Cerebellar nuclear complex (tissue), 1 donor: ENCODE measurements at regions not wholly inside any gene's neighbourhood (a gene's known extent, or its start where the extent isn't known, plus 50 kb on each side); places are given as distances from the start of the nearest gene placed in this dataset.

Source experiments
- DNase-seq, 2 experiments: peaks; one replicate each; lab custom pipeline; 2025; lab: John Stamatoyannopoulos, UW

- DNase-seq: no peak
These were observed 229.2 kb downstream of the ALX1 start for GRCh38 chr12:85509081-85509856.

GRCh38 chr12:85509857-85510256, 229.8 kb downstream of the ALX1 start:
- DNase-seq: no peak

- DNase-seq: no peak
These were observed 236.0 kb downstream of the ALX1 start for GRCh38 chr12:85516039-85516438.

GRCh38 chr12:85516667-85517325, 236.8 kb downstream of the ALX1 start:
- no peak for DNase-seq

GRCh38 chr12:85519163-85519562, 239.1 kb downstream of the ALX1 start:
- no peak for DNase-seq

- DNase-seq: no peak
These were observed 243.2 kb downstream of the ALX1 start for GRCh38 chr12:85523197-85523596.

GRCh38 chr12:85527192-85527591, 247.2 kb downstream of the ALX1 start:
- DNase-seq: no peak

GRCh38 chr12:85529896-85530295, 249.9 kb downstream of the ALX1 start:
- no peak for DNase-seq

- no peak for DNase-seq
These were observed 250.4 kb downstream of the ALX1 start for GRCh38 chr12:85530456-85530855.

GRCh38 chr12:85531341-85531740, 251.3 kb downstream of the ALX1 start:
- no peak for DNase-seq

- DNase-seq: no peak
These were observed 269.6 kb downstream of the ALX1 start for GRCh38 chr12:85549640-85550039.

GRCh38 chr12:85550924-85551323, 270.9 kb downstream of the ALX1 start:
- no peak for DNase-seq

GRCh38 chr12:85552461-85552860, 272.4 kb downstream of the ALX1 start:
- no peak for DNase-seq

GRCh38 chr12:85557850-85558249, 277.8 kb downstream of the ALX1 start:
- DNase-seq: no peak

- DNase-seq: no peak
These were observed 277.5 kb downstream of the RASSF9 start for GRCh38 chr12:85558684-85559083.

- no peak for DNase-seq
These were observed 277.1 kb downstream of the RASSF9 start for GRCh38 chr12:85559127-85559526.

GRCh38 chr12:85559536-85559935, 276.7 kb downstream of the RASSF9 start:
- no peak for DNase-seq

- DNase-seq: no peak
These were observed 273.4 kb downstream of the RASSF9 start for GRCh38 chr12:85562765-85563164.

- no peak for DNase-seq
These were observed 271.4 kb downstream of the RASSF9 start for GRCh38 chr12:85564786-85565185.

- DNase-seq: no peak
These were observed 267.7 kb downstream of the RASSF9 start for GRCh38 chr12:85568395-85569103.

- DNase-seq: no peak
These were observed 266.9 kb downstream of the RASSF9 start for GRCh38 chr12:85569261-85569660.

- no peak for DNase-seq
These were observed 263.3 kb downstream of the RASSF9 start for GRCh38 chr12:85572956-85573355.

- DNase-seq: no peak
These were observed 262.5 kb downstream of the RASSF9 start for GRCh38 chr12:85573635-85574214.
